ENCODE measurements at regions not wholly inside any gene's neighbourhood (a gene's known extent, or its start where the extent isn't known, plus 50 kb on each side); places are given as distances from the start of the nearest gene placed in this dataset.

DNA sequence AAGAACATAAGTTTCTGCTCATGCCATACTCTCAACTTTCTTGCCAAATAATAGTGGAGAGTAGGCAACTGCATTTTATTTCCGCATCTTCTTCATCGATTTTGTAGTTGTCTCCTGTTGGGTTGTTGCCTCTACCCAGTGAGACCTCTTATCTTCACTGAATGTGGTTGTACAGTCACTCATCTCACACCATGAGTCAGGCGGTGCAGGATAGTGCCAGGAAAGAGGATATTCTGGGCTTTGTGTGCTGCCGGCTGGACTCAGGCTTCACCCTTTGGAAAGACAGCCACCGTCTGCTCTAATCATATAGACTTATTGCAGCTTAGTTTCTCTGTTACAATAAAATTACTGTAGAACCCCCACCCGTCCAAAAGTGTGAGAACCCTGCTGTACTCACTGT is 154.3 kb upstream of the USP24 start:
- TF ChIP-seq, protein P1, sequence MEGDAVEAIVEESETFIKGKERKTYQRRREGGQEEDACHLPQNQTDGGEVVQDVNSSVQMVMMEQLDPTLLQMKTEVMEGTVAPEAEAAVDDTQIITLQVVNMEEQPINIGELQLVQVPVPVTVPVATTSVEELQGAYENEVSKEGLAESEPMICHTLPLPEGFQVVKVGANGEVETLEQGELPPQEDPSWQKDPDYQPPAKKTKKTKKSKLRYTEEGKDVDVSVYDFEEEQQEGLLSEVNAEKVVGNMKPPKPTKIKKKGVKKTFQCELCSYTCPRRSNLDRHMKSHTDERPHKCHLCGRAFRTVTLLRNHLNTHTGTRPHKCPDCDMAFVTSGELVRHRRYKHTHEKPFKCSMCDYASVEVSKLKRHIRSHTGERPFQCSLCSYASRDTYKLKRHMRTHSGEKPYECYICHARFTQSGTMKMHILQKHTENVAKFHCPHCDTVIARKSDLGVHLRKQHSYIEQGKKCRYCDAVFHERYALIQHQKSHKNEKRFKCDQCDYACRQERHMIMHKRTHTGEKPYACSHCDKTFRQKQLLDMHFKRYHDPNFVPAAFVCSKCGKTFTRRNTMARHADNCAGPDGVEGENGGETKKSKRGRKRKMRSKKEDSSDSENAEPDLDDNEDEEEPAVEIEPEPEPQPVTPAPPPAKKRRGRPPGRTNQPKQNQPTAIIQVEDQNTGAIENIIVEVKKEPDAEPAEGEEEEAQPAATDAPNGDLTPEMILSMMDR (IDR thresholded peaks at IDR 0.05): no peak
- peaks cover 27% of the 10 kb centered on the region for H3K27me3 Mint-ChIP-seq (ENCODE audit: low read depth, poor library complexity)
- no peaks in the 10 kb centered on the region for H3K36me3 Mint-ChIP-seq (ENCODE audit: low read depth)
- H3K4me3 Mint-ChIP-seq: no peak overlapping the region
- no peaks in the 10 kb centered on the region for H3K4me1 Mint-ChIP-seq
- H3K9me3 Mint-ChIP-seq: no peaks in the 10 kb centered on the region
- DNase-seq: no peak
- H3K27ac Mint-ChIP-seq: no peak overlapping the region

DNA sequence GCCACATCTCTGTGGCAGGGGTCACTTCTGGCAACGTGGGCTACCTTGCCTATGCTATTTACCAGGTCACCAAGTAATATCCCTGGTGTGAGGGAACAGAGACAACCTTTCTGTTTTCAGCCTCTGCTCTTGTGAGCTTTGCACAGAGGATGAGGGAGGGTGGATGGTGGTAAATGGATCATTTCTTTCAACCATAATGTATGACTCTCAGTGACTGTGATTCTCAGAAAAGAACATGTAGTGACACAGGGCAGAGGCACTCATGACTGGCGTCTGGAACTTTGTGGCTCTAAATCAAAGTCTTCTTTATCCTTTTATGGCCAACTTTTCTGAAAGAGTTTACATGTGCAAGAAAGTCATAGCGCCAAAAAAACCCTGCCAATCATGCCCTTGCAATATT is 153.5 kb upstream of the USP24 start:
- DNase-seq: no peak
- H3K27ac Mint-ChIP-seq: no peak overlapping the region
- TF ChIP-seq, protein P1 (IDR thresholded peaks at IDR 0.05): no peak
- H3K4me1 Mint-ChIP-seq: no peaks in the 10 kb centered on the region
- peaks cover 27% of the 10 kb centered on the region for H3K27me3 Mint-ChIP-seq (ENCODE audit: low read depth, poor library complexity)
- no peaks in the 10 kb centered on the region for H3K9me3 Mint-ChIP-seq
- no peaks in the 10 kb centered on the region for H3K36me3 Mint-ChIP-seq (ENCODE audit: low read depth)
- H3K4me3 Mint-ChIP-seq: no peak overlapping the region

DNA sequence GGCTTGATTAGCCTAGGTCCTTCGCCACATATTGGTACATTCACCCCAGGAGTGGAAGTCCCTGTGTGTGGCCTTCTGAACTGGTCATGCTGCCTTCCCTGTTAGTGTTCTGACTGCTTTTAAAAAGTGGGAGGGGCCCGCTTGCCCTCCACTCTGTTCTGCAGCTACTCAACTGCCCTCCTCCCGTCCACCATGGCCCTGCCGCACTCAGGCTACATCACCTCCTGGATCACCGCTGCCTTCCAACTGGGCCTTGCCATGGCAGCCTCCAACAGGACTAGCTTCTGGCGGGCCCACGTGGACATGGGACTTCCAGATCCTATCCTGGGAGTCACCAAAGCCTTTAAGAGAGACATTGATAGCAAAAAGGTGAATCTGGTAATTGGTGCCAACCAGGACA is 152.1 kb upstream of the USP24 start:
- Mint-ChIP-seq H3K27ac (no peak overlapping the region), H3K27me3 (ENCODE audit: low read depth, poor library complexity) (peaks cover 27% of the 10 kb centered on the region), H3K36me3 (ENCODE audit: low read depth) (no peaks in the 10 kb centered on the region), H3K9me3 (no peaks in the 10 kb centered on the region), H3K4me3 (no peak overlapping the region), H3K4me1 (no peaks in the 10 kb centered on the region)
- TF ChIP-seq, protein P1 (IDR thresholded peaks at IDR 0.05): no peak
- DNase-seq: no peak

DNA sequence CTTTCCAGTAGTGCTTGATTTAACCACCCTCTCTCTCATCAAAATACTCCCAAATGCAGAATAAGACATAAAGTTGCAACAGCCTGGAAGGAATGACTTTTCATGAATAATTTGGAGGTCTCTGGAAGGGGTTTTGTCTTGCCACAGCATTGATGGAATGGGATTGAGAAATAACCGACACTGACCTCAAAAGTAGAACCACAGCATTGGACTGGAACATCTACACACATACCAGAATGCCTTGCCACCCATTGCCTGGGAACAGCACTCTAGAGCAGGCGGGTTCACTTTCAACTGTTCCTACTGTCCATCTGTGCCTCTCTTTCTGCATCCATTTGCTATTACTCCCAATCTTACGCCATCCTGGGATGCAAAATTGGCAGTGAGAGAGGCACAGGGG is 149.1 kb upstream of the USP24 start:
- Mint-ChIP-seq H3K9me3 (no peaks in the 10 kb centered on the region), H3K27me3 (ENCODE audit: low read depth, poor library complexity) (peaks cover 20% of the 10 kb centered on the region), H3K4me3 (no peak overlapping the region), H3K36me3 (ENCODE audit: low read depth) (no peaks in the 10 kb centered on the region), H3K27ac (no peak overlapping the region), H3K4me1 (no peaks in the 10 kb centered on the region)
- TF ChIP-seq, protein P1 (IDR thresholded peaks at IDR 0.05): no peak
- no peak for DNase-seq

DNA sequence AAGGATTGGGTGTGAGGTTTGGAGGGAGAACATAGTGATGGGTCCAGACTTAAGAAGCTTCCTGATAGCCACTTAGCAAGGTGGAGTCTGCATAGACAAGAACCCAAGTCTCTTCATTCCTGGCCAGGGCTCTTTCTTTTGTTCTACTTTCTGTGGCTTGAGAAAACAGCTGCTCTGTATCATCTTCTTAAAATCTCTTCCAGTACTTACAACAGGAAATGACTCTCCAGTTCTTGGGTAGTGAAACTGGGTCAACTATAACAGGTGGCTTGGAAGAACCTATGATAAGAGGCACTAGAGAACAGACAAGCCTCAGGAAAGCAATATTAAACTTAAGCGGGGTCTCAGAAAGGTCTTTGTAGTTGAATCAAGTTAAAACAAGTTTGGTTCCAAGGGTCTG is 148.1 kb upstream of the USP24 start:
- no peaks in the 10 kb centered on the region for H3K9me3 Mint-ChIP-seq
- no peak overlapping the region for H3K27ac Mint-ChIP-seq
- H3K27me3 Mint-ChIP-seq (ENCODE audit: low read depth, poor library complexity): peaks cover 22% of the 10 kb centered on the region
- DNase-seq: no peak
- no peaks in the 10 kb centered on the region for H3K36me3 Mint-ChIP-seq (ENCODE audit: low read depth)
- no peaks in the 10 kb centered on the region for H3K4me1 Mint-ChIP-seq
- no peak overlapping the region for H3K4me3 Mint-ChIP-seq
- TF ChIP-seq, protein P1 (IDR thresholded peaks at IDR 0.05): no peak

DNA sequence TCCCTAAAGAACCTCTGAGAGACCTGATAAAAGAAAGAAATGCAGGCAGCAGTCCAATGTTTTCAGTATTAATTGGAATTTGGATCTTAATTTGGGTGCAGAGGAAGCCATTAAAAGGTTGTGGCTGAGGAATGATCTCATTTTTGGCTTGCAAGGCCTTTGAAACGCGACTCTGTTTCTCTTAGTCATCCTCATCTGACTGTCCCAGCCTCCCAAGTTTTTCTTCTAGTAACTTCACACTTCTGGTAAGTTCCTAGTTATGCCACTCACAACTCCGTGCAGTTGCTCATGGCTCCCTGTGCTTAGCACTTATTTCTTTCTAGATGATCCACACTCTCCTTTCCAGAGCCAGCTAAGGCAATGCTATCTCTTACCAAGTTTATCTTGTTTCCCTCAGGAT is 147.4 kb upstream of the USP24 start:
- Mint-ChIP-seq H3K27ac (no peak overlapping the region), H3K9me3 (no peaks in the 10 kb centered on the region), H3K36me3 (ENCODE audit: low read depth) (no peaks in the 10 kb centered on the region), H3K4me3 (no peak overlapping the region), H3K27me3 (ENCODE audit: low read depth, poor library complexity) (peaks cover 18% of the 10 kb centered on the region), H3K4me1 (no peaks in the 10 kb centered on the region)
- TF ChIP-seq, protein P1 (IDR thresholded peaks at IDR 0.05): no peak
- no peak for DNase-seq

Measured in nephron progenitor cell (in vitro differentiated cells).